SH-SY5Y (cell line): ENCODE measurements at regions not wholly inside any gene's neighbourhood (a gene's known extent, or its start where the extent isn't known, plus 50 kb on each side); places are given as distances from the start of the nearest gene placed in this dataset.

ENCODE experiments used
- GATA2 ChIP-seq: IDR thresholded peaks from 2 replicates; pipeline ENCODE4 v1.6.1; 2011; ENCODE audit warnings: mild to moderate bottlenecking, low read depth, low read length
- GATA3 ChIP-seq: IDR thresholded peaks from 2 replicates; pipeline ENCODE4 v1.6.1; 2011; ENCODE audit warnings: low read depth, mild to moderate bottlenecking, low read length, moderate library complexity

- TF ChIP-seq GATA3 (no peak), GATA2 (no peak)
These were observed 90.6 kb upstream of the TSC22D2 start for GRCh38 chr3:150317469-150317868.
